UCSD-AML1 (cell line): ENCODE measurements at regions not wholly inside any gene's neighbourhood (a gene's known extent, or its start where the extent isn't known, plus 50 kb on each side); places are given as distances from the start of the nearest gene placed in this dataset.

Source experiments
- DNase-seq: peaks from one replicate; lab custom pipeline; 2025; ENCODE audit not compliant: unreplicated experiment; lab: John Stamatoyannopoulos, UW

- no peak for DNase-seq
Measured at GRCh38 chr6:129778793-129779192, 68.8 kb upstream of the ARHGAP18 start.

GRCh38 chr6:129777371-129777770, 67.4 kb upstream of the ARHGAP18 start:
- no peak for DNase-seq

- no peak for DNase-seq
Measured at GRCh38 chr6:129776542-129777330, 66.8 kb upstream of the ARHGAP18 start.

DNA sequence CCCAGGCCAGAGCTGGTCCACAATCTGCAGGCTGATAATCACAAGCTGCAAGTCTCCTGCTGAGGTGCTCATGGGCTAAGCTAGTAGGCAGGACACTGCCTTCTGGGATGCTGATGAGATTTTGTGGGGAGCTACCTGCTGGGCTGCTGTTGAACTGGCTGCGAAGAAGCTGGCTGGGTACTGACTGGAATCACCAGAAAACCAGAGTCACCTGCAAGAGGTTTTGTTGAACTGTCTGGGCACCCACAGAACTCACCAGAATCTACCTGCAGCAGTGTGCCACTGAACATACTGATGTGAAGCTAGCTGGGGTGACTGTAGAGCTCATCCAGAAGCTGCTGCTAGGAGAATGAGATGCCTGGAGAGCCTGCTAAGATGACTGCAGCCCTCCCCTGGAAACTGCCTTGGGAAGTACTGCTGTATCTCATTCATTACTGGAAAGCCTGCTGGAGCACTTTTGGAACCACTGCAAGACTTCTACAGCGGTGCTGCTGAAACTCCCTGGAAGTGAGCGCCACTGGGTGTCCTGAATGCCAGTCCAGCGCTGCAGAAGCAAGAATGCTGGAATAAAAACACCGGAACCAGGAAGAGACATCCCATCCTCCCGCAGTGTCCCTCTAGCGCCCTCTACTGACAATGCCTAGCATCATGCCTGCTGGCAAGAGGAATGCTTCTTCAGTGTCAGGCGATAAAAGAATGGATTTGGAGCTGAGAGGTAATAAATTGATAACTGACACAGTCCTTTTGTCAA, 64.9 kb upstream of the ARHGAP18 start:
- peak; percentile 55 for DNase-seq

GRCh38 chr6:129773304-129773703, 63.3 kb upstream of the ARHGAP18 start:
- DNase-seq, result no peak

DNA sequence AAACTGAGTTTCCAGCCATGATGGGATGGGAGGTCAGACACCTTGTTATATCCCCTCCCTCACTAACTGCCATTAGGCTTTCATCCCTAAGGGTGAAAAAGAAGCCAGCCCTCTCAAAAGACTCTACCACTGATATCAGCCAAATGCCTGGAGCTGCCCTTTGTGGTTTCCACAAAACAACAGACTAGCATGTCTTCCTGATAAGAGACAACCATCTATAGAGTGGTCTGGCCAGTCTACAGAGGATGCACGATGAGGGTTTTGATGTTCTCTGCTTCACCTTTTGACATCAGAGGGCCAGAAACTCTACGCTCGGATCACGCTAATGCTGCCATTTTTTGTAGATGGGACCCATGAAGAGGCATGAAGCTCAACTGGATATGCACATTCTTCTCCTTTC, 61.7 kb upstream of the ARHGAP18 start:
- no peak for DNase-seq

GRCh38 chr6:129767776-129768485, 58.0 kb upstream of the ARHGAP18 start:
- no peak for DNase-seq

DNA sequence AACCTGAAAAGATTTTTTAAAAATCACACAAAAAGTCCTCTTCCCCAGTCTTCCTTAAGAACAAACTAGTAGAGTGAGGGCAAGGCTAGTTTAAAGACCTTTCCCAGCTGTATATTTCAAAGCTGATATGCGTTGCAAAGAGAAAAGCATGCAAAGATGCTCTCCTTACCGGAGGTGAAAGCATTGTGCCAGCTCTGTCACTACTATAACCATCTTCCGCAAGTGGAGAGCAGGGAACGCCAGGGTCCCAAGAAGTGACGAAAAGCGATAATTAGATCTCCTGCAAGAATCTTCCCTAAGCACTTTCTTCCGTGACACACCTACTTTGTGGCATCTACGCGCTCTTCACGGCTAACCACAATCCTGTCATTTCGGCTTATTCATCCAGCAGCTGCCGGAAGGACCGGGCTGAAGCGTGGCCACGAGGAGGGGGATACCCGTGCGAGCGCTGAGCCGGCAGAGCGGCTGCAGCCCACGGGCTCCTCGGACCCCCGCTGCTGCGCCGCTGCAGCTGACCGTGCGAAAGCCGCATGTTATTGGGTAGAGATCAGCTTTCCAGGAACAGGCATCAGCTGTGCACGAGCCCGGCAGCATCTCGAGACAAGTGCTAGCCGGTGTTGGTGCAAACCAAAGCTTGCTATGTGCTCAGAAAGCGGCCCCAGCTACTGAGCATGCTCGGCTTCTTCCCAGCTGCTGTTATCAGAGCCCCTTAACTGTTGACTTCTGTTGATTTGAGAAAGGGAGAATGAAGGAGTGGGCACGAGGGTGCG, 57.2 kb upstream of the ARHGAP18 start:
- peak; percentile 34 for DNase-seq

GRCh38 chr6:129764761-129765407, 54.9 kb upstream of the ARHGAP18 start:
- no peak for DNase-seq

- DNase-seq, result no peak
Measured at GRCh38 chr6:129759796-129760605, 50.0 kb upstream of the ARHGAP18 start.
